HEK293T (cell line): ENCODE measurements at regions not wholly inside any gene's neighbourhood (a gene's known extent, or its start where the extent isn't known, plus 50 kb on each side); places are given as distances from the start of the nearest gene placed in this dataset.
A peak's percentile ranks its signal among the peaks of the same experiment; 100 is the strongest.

Experiments
- CTCF ChIA-PET: fragments of 350-600 bp; formaldehyde crosslinking; extraction: SDS; loops from one replicate; lab custom pipeline; 2021; ENCODE audit warnings: antibody characterized with exemption, inconsistent platforms; lab: Yijun Ruan, JAX
- POLR2A ChIA-PET: fragments of 350-600 bp; formaldehyde crosslinking; extraction: SDS; loops from one replicate; lab custom pipeline; 2020; ENCODE audit warnings: antibody characterized with exemption, inconsistent platforms; lab: Yijun Ruan, JAX
- DNase-seq: peaks from one replicate; pipeline ENCODE4 v3.0.0; 2012; ENCODE audit warnings: mixed read lengths; ENCODE audit errors: extremely low spot score
- ARNT ChIP-seq: fragments of 450-650 bp; IDR thresholded peaks from 2 replicates; pipeline ENCODE4 v1.6.1; 2017; ENCODE audit warnings: mild to moderate bottlenecking
- BHLHE40 ChIP-seq: fragments of 450-650 bp; IDR thresholded peaks from 2 replicates; pipeline ENCODE4 v1.6.1; 2016; ENCODE audit warnings: mild to moderate bottlenecking, moderate library complexity, borderline replicate concordance
- CTBP1 ChIP-seq: fragments of 450-650 bp; IDR thresholded peaks from 2 replicates; pipeline ENCODE4 v1.6.1; 2016; ENCODE audit warnings: borderline replicate concordance
- ELF4 ChIP-seq: fragments of 450-650 bp; IDR thresholded peaks from 2 replicates; pipeline ENCODE4 v1.6.1; 2017; ENCODE audit warnings: antibody characterized with exemption
- FOXA1 ChIP-seq: fragments of 450-650 bp; IDR thresholded peaks from 2 replicates; pipeline ENCODE4 v1.6.1; 2016; ENCODE audit warnings: mild to moderate bottlenecking
- FOXK2 ChIP-seq: fragments of 450-650 bp; IDR thresholded peaks from 2 replicates; pipeline ENCODE4 v1.6.1; 2016; ENCODE audit warnings: mild to moderate bottlenecking
- FOXM1 ChIP-seq: fragments of 450-650 bp; IDR thresholded peaks from 2 replicates; pipeline ENCODE4 v1.6.1; 2017; ENCODE audit warnings: mild to moderate bottlenecking, borderline replicate concordance
- HDGF ChIP-seq: fragments of 450-650 bp; IDR thresholded peaks from 2 replicates; pipeline ENCODE4 v1.6.1; 2017; ENCODE audit warnings: antibody characterized with exemption, borderline replicate concordance
- L3MBTL2 ChIP-seq: fragments of 450-650 bp; conservative IDR thresholded peaks from 2 replicates; pipeline ENCODE4 v1.6.1; 2016; ENCODE audit warnings: mild to moderate bottlenecking
- LEF1 ChIP-seq: fragments of 450-650 bp; IDR thresholded peaks from 2 replicates; pipeline ENCODE4 v1.6.1; 2017; ENCODE audit warnings: mild to moderate bottlenecking, borderline replicate concordance
- NFRKB ChIP-seq: fragments of 450-650 bp; IDR thresholded peaks from 2 replicates; pipeline ENCODE4 v1.6.1; 2016; ENCODE audit warnings: mild to moderate bottlenecking, moderate library complexity
- PKNOX1 ChIP-seq: fragments of 450-650 bp; IDR thresholded peaks from 2 replicates; pipeline ENCODE4 v1.6.1; 2016
- SP1 ChIP-seq: fragments of 450-650 bp; IDR thresholded peaks from 2 replicates; pipeline ENCODE4 v1.6.1; 2017
- SUZ12 ChIP-seq: fragments of 450-650 bp; IDR thresholded peaks from 2 replicates; pipeline ENCODE4 v1.6.1; 2016; ENCODE audit warnings: mild to moderate bottlenecking
- TARDBP ChIP-seq: fragments of 450-650 bp; IDR thresholded peaks from 2 replicates; pipeline ENCODE4 v1.6.1; 2016
- ZNF384 ChIP-seq: fragments of 450-650 bp; IDR thresholded peaks from 2 replicates; pipeline ENCODE4 v1.6.1; 2016

GRCh38 chr3:72152551-72153476 lies 367.9 kb upstream of the PROK2 start:
- DNase-seq = peak; percentile 53
- POLR2A ChIA-PET = interaction anchor here (1.2 kb wide), 1 partner anchor 15 kb away, joined by 3 read pairs; no protein-coding TSS in a partner anchor

DNA sequence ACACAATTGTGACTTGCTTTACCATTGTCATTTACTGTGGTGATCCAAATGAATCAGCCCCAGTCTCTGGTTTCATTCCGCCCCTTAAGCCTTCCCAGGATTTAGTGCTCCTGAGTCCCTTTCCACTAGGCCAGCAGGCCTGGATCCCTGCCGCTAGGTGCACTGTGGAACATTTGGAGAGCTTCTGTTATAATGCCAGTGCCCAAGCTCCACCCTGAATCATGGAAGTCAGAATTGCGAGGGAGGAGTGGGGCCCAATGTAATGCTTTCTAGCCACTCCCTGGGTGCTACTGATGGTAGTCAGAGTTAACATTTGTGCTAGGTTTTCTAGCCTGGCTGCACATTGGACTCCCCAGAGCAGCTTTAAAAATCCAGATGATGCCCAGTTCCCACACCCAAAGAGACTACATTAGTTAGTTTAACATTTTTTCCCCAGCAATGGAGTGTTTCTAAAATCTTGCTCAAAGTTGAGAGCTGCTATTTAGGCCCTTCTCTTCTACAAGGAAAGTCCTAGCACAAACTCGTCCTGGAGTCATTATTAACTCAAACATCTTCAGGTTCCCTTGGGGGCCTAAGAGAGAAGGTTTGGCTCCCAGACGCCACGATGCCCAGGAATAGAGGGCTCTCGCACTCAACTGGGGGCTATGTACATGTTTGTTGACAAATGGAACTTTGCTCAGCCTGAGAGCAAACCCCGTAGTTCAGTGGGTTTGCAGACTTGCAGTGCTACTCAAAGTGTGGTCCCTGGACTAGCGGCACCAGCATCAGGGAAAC lies 366.7 kb upstream of the PROK2 start:
- ChIA-PET POLR2A (no interaction called here), CTCF (no interaction called here)
- TF ChIP-seq PKNOX1 = no peak
- TF ChIP-seq TARDBP = no peak
- TF ChIP-seq FOXA1 = no peak
- no peak for TF ChIP-seq FOXM1
- no peak for TF ChIP-seq L3MBTL2
- no peak for TF ChIP-seq SUZ12
- TF ChIP-seq FOXK2 = no peak
- no peak for TF ChIP-seq ZNF384
- no peak for TF ChIP-seq SP1
- TF ChIP-seq CTBP1 = no peak
- TF ChIP-seq HDGF = no peak
- TF ChIP-seq NFRKB = no peak
- TF ChIP-seq BHLHE40 = no peak
- no peak for TF ChIP-seq ELF4
- no peak for TF ChIP-seq LEF1
- no peak for TF ChIP-seq ARNT
- no peak for DNase-seq

More at GRCh38 chr3:72152551-72153476, 367.9 kb upstream of the PROK2 start:
- TF ChIP-seq L3MBTL2 = peak; percentile 77
- no peak for TF ChIP-seq ELF4
- peak; percentile 77 for TF ChIP-seq BHLHE40
- CTCF ChIA-PET = interaction anchor here (0.6 kb wide), 1 partner anchor 113 kb away, joined by 4 read pairs; no protein-coding TSS in a partner anchor

DNA sequence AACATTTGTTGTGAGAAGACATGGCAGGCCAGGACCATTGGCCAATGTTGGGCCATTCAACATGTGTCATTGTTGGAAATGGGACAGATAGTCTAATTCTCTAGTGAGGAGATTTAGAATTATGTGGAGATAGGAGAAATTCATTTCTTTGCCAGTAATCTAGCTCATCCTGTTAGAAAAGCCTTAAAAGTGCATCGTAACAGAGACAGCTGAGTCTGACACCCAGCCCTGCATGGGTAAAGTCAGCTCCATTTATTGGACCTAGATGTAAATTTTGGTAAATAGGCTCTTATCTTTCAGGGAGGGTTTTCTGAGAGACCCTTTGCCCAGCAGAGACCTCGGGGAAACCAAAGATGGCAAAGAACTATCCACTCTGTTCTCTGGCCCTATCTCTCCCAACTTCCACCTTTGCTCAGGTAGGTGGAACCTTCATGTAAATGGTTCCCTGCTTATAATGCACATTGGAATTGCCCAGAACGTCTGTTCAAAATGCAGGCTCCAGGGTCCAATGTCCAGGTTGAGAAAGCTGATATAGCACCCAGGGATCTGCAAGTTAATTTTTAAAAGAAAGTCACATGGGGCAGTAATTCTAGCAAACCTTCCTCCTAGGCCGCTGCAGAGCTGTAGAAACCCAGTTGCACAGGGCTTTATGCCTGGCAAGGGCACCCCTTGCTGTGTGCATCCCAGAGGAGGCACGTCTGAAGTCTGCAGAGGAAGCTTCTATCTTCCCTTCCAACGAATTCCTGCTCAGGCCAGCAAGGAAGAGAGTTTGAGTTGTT lies 365.9 kb upstream of the PROK2 start:
- DNase-seq = no peak
- CTCF ChIA-PET = no interaction called here
- POLR2A ChIA-PET = no interaction called here
- no peak for TF ChIP-seq ARNT
- TF ChIP-seq ZNF384 = no peak
- no peak for TF ChIP-seq HDGF
- TF ChIP-seq ELF4 = no peak
- no peak for TF ChIP-seq LEF1
- TF ChIP-seq NFRKB = no peak
- TF ChIP-seq CTBP1 = no peak
- no peak for TF ChIP-seq FOXA1
- no peak for TF ChIP-seq SP1
- no peak for TF ChIP-seq BHLHE40
- no peak for TF ChIP-seq SUZ12
- TF ChIP-seq L3MBTL2 = no peak
- TF ChIP-seq FOXM1 = no peak
- TF ChIP-seq FOXK2 = no peak
- TF ChIP-seq PKNOX1 = no peak
- TF ChIP-seq TARDBP = no peak

DNA sequence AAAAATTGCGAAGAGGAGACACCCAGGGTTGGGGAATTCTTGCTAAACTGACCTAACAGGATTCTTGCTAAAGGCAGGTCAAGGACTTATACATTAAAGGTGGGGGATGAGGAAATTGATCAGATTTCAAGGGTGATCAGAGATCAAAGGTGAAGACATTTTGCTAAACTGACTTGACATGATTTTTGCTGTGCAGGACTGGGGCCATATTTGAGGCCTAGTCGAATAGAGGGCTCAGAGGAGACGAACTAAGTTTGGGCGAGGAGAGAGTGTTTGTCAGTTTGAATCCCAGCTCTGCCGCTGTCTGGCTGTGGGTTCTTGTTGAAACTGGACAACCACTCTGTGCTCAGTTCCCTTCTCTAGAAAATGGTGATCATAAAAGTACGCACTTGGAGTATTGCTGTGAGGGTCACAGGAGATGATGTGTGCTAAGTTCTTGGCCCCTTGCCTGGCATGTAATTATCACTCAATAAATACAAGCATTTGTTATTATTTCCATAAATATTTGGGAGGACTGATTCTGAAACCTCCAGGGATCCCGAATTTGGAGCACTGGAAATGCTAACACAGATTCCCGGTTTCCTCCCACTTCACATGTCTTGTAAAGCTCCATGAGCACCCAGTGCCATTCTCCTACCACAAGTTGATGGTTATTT lies 364.8 kb upstream of the PROK2 start:
- ChIA-PET POLR2A (no interaction called here), CTCF (no interaction called here)
- DNase-seq = no peak
- TF ChIP-seq FOXK2 (no peak), SUZ12 (no peak)

DNA sequence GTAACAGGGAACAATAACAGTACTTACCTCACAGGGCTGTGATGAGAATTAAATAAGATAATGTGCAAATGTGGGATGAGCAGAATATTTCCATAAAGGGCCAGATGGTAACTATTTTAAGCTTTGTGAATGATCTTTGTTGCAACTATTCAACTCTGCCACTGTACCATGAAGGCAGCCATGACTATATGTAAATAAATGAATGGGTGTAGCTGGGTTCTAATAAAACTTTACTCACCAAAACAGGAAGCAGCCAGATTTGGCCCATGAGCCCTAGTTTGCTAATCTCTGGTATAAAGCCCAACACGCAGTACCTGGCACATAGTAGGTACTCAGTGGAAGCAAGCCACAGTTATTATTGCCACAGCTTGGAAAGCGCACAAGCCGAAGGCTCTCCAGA lies 362.7 kb upstream of the PROK2 start:
- CTCF ChIA-PET = no interaction called here
- TF ChIP-seq LEF1 (no peak), FOXM1 (no peak), L3MBTL2 (no peak)

More for the DNA sequence above, 362.7 kb upstream of the PROK2 start:
- POLR2A ChIA-PET = no interaction called here
- no peak for DNase-seq
